Vagina (tissue), 2 donors: ENCODE measurements at regions not wholly inside any gene's neighbourhood (a gene's known extent, or its start where the extent isn't known, plus 50 kb on each side); places are given as distances from the start of the nearest gene placed in this dataset.

ENCODE experiments used
- CTCF ChIP-seq, 3 experiments: fragments of 450-650 bp in 2 of 3; fragments of 200-600 bp in 1 of 3; sonication (generic) in 1 of 3; IDR thresholded peaks; one replicate each; pipeline ENCODE4 v1.5.1; 2017 to 2019; ENCODE audit warnings: antibody characterized with exemption in 3 of 3, mild to moderate bottlenecking in 2 of 3, moderate library complexity in 2 of 3
- POLR2A ChIP-seq, 2 donors: fragments of 450-650 bp; IDR thresholded peaks; one replicate each; pipeline ENCODE4 v1.6.1; 2017; ENCODE audit warnings: antibody characterized with exemption in 2 of 2, mild to moderate bottlenecking in 2 of 2, moderate library complexity in 2 of 2
- POLR2AphosphoS5 ChIP-seq, 2 donors: sonication (generic); formaldehyde crosslinking; IDR thresholded peaks; one replicate each; pipeline ENCODE4 v1.9.0; 2017; ENCODE audit warnings: antibody characterized with exemption in 2 of 2, mild to moderate bottlenecking in 2 of 2, low read depth in 1 of 2; ENCODE audit not compliant: insufficient read depth in 1 of 2

GRCh38 chr3:159150180-159150579 lies 348.3 kb downstream of the MFSD1 start:
- TF ChIP-seq CTCF (IDR thresholded peaks at IDR 0.05) (no peak), POLR2A (IDR thresholded peaks at IDR 0.05) (no peak), POLR2AphosphoS5 (IDR thresholded peaks at IDR 0.05; ENCODE audit: insufficient read depth in 1 of 2, low read depth in 1 of 2) (no peak)
